Mesodermal cell (in vitro differentiated cells): ENCODE measurements at regions not wholly inside any gene's neighbourhood (a gene's known extent, or its start where the extent isn't known, plus 50 kb on each side); places are given as distances from the start of the nearest gene placed in this dataset.
"Not testable (repeated sequence)": the region's sequence is repeated elsewhere in the genome, so short reads cannot be mapped to it uniquely, and the experiment has no call there.

ENCODE experiments used
- H3K27ac ChIP-seq: 2 replicates; pipeline ENCODE4 v1.7.0; 2013; ENCODE audit warnings: mild to moderate bottlenecking, low read depth, low read length, moderate library complexity; ENCODE audit not compliant: severe bottlenecking
- H3K36me3 ChIP-seq: 2 replicates; pipeline ENCODE4 v1.7.1; 2013; ENCODE audit warnings: mild to moderate bottlenecking, low read length, moderate library complexity; ENCODE audit not compliant: control insufficient read depth, insufficient read depth
- H3K4me1 ChIP-seq: one replicate; pipeline ENCODE4 v1.7.1; 2013; ENCODE audit warnings: mild to moderate bottlenecking, low read length; ENCODE audit not compliant: insufficient read depth, control insufficient read depth, poor library complexity, severe bottlenecking
- H3K4me3 ChIP-seq: 2 replicates; pipeline ENCODE4 v1.7.0; 2013; ENCODE audit warnings: low read length, control low read depth, mild to moderate bottlenecking; ENCODE audit not compliant: insufficient read depth, poor library complexity, severe bottlenecking; ENCODE audit errors: extremely low read depth
- H3K9me3 ChIP-seq: 2 replicates; pipeline ENCODE4 v1.7.1; 2013; ENCODE audit warnings: mild to moderate bottlenecking, low read length, moderate library complexity; ENCODE audit not compliant: control insufficient read depth
- WGBS, 2 experiments: methylation state at CpG; one replicate each; pipeline ENCODE4 v1.1.5; 2013; ENCODE audit warnings: missing lambda C conversion rate in 2 of 2; ENCODE audit not compliant: insufficient coverage in 2 of 2; 5-methylcytosine and 5-hydroxymethylcytosine counted together

DNA sequence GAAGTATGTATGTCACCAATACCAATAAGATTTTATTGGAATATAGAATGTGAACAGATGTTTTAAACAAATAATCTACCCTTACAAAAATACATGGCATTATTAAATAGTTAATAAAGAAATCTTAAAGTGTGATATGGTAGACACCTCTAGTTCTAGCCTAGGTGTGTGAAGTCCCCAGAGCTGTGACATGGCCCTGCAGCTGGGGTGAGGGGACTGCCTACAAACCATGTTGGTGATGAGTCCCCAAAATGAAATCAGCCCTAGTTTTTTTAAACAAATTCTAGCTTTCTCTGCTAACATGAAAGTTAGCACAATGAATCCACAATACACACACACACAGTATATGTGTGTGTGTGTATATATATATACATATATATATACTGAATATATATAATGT lies 195.1 kb upstream of the RPS23 start:
- Histone ChIP-seq H3K27ac (no peak overlapping the region), H3K4me3 (no peak overlapping the region), H3K36me3 (no peaks in the 10 kb centered on the region), H3K9me3 (no peaks in the 10 kb centered on the region), H3K4me1 (peaks cover 4% of the 10 kb centered on the region)

DNA sequence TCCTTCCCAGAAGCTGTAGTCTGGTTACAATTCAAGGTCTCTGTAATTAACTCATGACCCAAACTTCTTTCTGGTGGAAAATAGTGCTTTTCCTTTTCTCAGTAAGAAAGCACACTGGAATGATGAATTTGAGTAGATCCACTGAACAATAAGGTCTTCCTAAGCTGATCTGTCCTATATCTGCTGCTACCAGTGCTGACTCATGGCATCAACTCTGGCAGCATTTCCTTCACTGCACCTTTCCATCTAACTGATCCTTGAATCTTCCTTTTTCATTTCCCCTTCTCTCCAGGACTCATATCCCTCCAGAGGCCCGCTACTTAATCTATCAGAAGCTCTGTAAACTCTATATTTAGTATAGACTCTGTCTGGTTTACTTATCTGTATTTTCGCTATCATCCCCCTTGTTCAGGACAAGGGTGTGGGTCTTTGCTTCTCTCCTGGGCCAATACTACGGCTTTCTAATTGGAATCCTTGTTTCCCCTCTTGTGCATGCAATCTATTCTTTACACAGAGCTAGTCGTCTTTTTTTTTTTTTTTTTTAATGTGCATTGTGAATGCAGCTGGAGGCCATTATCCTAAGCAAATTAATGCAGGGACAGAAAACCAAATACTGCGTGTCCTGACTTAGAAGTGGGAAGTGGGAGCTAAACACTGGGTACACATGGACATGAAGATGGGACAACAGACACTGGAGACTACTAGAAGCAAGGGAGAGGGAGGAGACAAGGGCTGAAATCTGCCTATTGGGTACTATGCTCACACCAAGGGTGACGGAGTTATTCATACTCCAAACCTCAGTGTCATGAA lies 192.2 kb upstream of the RPS23 start:
- H3K4me3 ChIP-seq, result no peak overlapping the region
- H3K9me3 ChIP-seq, result no peaks in the 10 kb centered on the region
- H3K36me3 ChIP-seq, result no peaks in the 10 kb centered on the region
- peaks cover 4% of the 10 kb centered on the region for H3K4me1 ChIP-seq
- no peak overlapping the region for H3K27ac ChIP-seq
- WGBS, 2 experiments, result 92 to 100% methylated on average over 1 to 2 of the region's 6 CpGs

DNA sequence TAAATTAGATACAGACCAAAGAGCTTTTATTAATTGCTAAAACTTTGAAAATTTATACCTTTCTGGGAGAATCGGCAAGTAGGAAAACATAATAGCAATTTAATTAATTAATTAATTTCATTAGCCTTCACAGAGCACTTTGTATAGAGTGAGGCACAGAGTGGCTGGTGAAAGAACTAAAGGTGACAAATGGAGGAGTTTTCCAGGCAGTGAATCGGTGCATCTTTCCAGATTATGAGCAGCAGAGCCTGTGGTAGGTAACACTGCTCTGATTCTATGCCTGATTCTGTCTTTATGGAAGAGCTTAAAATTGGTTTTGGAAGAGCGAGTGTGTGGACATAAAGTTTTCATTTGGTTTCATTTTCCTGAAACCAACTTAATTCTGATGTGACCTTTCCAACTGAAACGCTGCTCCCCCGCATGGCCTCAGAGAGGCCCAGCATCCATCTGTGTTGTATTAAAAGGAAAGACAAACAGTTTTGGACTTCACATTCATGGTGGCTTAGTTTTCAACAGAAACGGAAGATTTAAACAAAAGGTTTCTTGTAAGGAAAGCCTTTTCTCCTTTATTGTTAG lies 188.9 kb upstream of the RPS23 start:
- peaks cover 4% of the 10 kb centered on the region for H3K4me1 ChIP-seq
- no peaks in the 10 kb centered on the region for H3K36me3 ChIP-seq
- WGBS, 2 experiments, result 84 to 90% methylated on average over 3 to 4 of the region's 6 CpGs
- no peaks in the 10 kb centered on the region for H3K9me3 ChIP-seq
- H3K4me3 ChIP-seq, result no peak overlapping the region
- no peak overlapping the region for H3K27ac ChIP-seq

DNA sequence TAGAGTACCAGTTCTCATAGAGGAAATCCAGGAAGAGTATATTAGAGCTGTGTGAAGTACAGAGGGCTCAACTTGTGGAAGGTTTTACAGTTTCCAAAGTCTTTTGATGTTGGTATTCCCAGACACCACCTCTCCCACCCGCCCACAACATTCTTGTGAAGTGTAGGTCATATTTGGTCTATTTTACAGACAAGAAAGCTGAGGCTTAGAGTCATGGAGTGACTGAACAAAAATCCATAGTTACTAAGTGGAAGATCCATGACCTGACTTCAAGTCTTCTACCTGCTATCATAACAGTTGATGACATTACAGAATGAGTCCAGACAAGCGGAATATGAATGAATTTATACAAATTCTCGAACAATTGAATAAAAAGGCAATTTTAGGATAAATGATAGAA lies 187.1 kb upstream of the RPS23 start:
- Histone ChIP-seq H3K9me3 (no peaks in the 10 kb centered on the region), H3K27ac (no peak overlapping the region), H3K4me3 (no peak overlapping the region), H3K36me3 (no peaks in the 10 kb centered on the region), H3K4me1 (no peaks in the 10 kb centered on the region)
- WGBS, 2 experiments, result no CpG with 5 or more reads among the region's 3 CpGs

DNA sequence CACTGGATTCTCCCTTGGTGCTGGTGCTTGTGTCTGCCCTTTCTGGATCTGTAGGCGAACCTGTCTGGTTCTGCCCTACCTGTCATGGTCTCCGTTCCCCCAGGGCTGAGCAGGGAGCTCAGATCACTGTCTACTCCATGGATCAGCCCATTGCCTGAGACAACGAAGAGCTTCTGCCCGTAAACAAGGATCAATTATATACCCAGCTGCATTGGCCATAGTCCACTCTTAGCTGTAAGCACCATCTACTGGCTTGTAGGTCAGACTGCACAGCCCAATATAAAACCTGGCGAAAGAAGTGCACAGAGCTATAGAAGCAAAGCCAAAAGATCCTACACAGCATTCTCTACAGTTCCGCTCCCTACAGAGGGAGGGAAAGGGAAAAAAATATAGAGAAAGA lies 181.5 kb upstream of the RPS23 start:
- H3K9me3 ChIP-seq, result peaks cover 7% of the 10 kb centered on the region
- H3K4me1 ChIP-seq, result no peaks in the 10 kb centered on the region
- no peak overlapping the region for H3K27ac ChIP-seq
- H3K36me3 ChIP-seq, result no peaks in the 10 kb centered on the region
- H3K4me3 ChIP-seq, result no peak overlapping the region
- WGBS, 2 experiments, result 93 to 95% methylated on average over 4 of the region's 6 CpGs

DNA sequence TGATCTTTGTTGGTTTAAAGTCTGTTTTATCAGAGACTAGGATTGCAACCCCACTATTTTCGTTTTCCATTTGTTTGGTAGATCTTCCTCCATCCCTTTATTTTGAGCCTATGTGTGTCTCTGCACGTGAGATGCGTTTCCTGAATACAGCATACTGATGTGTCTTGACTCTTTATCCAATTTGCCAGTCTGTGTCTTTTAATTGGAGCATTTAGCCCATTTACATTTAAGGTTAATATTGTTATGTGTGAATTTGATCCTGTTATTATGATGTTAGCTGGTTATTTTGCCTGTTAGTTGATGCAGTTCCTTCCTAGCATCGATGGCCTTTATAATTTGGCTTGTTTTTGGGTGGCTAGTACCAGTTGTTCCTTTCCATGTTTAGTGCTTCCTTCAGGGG lies 177.2 kb upstream of the RPS23 start:
- not testable (repeated sequence) for H3K27ac ChIP-seq, H3K4me3 ChIP-seq, H3K9me3 ChIP-seq, H3K36me3 ChIP-seq, H3K4me1 ChIP-seq
- 79 to 83% methylated on average over 2 of the region's 4 CpGs for WGBS, 2 experiments

DNA sequence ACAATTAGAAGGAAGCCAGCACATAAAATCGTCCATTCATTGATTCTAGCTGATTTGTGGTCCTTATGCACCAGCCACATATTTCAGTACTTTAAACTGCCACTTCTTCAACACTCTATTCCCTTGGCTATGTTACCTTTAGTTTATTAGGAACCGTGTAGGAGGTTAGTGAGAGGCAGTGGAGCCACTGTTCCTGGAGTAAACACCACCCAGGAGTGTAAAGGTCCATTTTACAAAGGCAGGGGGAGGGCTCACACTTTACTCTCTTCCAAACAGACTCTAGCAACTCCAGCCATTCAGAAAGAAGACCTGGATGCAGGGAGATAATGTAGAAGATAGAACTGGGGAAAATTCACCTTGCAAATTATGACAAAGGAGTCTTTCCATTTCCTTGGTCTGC lies 170.2 kb upstream of the RPS23 start:
- WGBS, 2 experiments, result 71 to 73% methylated on average over 1 of the region's 2 CpGs
- no peak overlapping the region for H3K4me3 ChIP-seq
- H3K27ac ChIP-seq, result no peak overlapping the region
- no peaks in the 10 kb centered on the region for H3K9me3 ChIP-seq
- H3K36me3 ChIP-seq, result no peaks in the 10 kb centered on the region
- no peaks in the 10 kb centered on the region for H3K4me1 ChIP-seq

DNA sequence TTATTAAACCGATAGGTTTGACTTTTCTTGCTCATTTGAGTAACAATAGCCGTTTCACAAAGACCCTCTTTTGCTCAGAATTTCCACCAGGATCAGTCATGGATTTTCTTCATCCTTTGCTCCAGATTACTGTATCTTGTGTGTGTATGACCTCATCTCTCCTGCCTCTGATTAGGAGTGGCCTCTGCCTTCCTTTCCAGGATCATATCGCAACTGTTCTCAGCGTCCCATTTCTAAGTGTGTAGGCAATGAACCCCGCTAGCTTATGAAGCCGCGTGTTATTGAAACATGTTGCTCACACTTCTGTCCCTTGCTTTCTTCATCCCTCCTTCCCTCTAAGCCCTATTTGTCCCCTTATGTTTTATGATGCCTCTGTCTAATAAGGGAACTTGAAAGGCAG lies 169.8 kb upstream of the RPS23 start:
- no peak overlapping the region for H3K4me3 ChIP-seq
- no peaks in the 10 kb centered on the region for H3K36me3 ChIP-seq
- H3K27ac ChIP-seq, result no peak overlapping the region
- WGBS, 2 experiments, result 88 to 90% methylated on average over 5 to 6 of the region's 7 CpGs
- no peaks in the 10 kb centered on the region for H3K4me1 ChIP-seq
- H3K9me3 ChIP-seq, result no peaks in the 10 kb centered on the region

DNA sequence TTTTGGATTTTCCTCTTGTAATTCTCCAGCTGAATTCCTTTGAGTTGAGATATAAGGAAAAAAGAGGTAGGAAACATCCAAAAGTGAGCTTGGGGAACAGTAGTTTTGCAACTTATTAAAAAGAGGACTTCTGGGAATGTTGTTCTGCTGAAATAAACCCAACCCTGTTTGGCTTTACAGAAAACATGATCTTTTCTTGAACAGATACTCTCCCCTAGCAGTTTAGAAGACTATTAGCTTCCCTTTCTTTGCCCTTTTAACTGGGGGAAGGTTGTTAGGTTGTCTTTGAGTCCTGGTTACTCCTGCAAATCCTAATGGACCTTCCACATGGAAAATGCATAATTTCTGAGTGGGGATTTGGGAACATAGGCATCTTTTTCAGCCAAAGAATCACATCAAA lies 168.7 kb upstream of the RPS23 start:
- H3K36me3 ChIP-seq, result no peaks in the 10 kb centered on the region
- H3K9me3 ChIP-seq, result no peaks in the 10 kb centered on the region
- H3K4me1 ChIP-seq, result no peaks in the 10 kb centered on the region
- no peak overlapping the region for H3K27ac ChIP-seq
- H3K4me3 ChIP-seq, result no peak overlapping the region

DNA sequence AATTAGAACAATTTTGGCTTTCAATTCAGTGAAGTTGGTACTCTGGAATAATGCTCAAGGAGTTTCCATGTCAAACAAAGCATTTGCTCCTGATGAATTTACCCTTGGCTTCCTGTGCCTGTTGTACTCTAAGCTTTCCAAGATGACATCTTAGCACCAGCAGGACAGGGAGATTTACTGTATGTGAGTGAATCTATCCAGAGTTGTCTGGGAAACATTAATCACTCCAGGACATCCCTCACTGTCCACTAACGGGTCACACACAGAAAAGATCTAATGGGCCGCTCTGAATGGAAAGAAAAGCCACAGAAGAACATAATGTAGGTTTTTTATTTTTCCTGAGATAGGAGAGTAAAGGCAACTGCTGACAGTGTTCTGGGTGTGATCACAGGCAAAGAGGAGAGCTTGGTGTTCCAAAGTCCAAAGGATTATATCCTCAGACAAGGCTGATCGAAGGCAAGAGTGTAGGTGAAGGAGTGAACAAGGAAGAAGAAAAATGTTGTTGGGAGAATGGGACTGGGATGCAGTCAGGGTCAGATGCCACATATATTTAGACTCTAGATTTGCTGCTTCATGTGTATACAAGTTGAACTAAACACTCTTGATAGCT lies 167.7 kb upstream of the RPS23 start:
- H3K27ac ChIP-seq, result no peak overlapping the region
- H3K4me3 ChIP-seq, result no peak overlapping the region
- no peaks in the 10 kb centered on the region for H3K9me3 ChIP-seq
- H3K36me3 ChIP-seq, result no peaks in the 10 kb centered on the region
- no peaks in the 10 kb centered on the region for H3K4me1 ChIP-seq
- 93 to 100% methylated on average over 1 to 2 of the region's 3 CpGs for WGBS, 2 experiments

DNA sequence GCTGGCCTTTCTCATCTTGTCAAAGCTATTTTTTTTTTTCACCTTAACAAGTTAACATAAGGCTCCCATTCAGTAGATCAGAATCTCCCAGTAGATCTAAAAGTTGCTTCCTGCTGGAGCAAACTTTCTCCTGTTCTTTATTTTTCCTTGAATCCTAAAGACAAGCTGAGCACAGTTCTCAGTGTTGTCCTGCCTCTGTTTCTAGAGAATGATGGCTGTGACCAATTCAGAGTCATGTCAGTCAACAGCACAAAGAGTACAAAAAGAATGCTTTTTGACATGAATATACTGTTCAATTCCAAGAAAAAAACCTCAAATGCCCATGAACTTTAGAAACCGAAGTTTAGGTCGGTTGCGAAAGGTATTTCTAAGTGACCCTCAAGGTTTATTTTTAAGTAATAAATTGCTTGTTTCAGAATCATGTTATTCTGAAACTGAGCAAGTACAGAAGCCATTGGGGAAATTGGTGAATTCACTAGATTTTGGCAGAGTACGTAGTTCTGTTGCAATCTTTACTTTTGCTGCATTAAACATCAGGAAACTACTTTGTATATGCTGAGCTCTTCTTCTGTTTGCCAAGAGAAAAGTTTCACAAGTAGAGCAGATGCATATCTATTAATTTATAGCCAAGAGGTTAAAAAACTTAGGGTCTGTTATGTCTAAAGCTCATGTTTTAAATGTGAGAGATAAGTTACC lies 161.7 kb upstream of the RPS23 start:
- Histone ChIP-seq H3K36me3 (no peaks in the 10 kb centered on the region), H3K4me3 (no peak overlapping the region), H3K4me1 (no peaks in the 10 kb centered on the region), H3K9me3 (no peaks in the 10 kb centered on the region), H3K27ac (no peak overlapping the region)
- WGBS, 2 experiments, result 95% methylated on average over 3 of the region's 4 CpGs; no CpG with 5 or more reads in 1 of the 2 experiments
